Stimulated activated CD4-positive, alpha-beta T cell treated with anti-CD3 and anti-CD28 coated beads, Interleukin-2, amount 100 ng/mL, for 4 hours (primary cell): ENCODE measurements at regions not wholly inside any gene's neighbourhood (a gene's known extent, or its start where the extent isn't known, plus 50 kb on each side); places are given as distances from the start of the nearest gene placed in this dataset.

Experiments
- DNase-seq: peaks from one replicate; pipeline ENCODE4 v3.0.0-alpha.2; 2020; ENCODE audit warnings: low read depth

GRCh38 chr12:4858386-4858785 lies 51.3 kb upstream of the KCNA1 start:
- DNase-seq, result no peak

DNA sequence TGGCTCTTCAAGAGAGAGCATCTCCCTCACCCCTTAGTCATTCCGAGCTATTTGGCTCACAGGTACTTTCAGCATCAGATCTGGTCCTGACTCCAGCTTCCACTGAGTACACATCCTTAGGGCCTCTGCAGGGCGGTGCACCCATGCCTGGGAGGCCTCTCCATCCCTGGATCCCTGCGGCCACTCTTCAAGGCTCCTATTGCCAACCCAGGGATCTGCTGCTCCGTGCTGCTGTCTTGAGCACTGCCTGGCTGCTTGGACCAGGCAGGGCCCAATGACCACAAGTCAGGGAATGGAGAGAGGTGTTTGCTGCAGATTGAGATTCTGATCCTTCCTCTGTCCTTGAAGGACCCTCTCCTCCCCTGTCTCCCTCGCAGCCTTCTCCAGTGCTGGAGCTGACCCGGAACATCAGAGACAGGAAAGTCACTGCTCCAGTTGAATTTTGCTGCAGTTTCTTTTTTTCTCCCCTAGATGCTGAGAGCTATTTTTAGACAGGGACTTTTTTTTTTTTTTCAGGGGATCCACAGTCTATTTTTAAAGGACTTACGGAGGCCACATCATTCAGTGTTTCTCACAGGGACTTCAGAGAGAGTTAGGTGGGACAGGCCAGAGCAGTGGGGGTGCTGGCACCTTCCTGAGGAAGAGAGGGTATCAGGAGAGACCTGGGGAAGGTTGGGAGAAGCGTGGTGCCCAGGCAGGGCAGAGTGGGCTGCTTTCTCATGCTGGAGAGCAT lies 50.1 kb upstream of the KCNA1 start:
- no peak for DNase-seq
